Ovary (tissue), 3 donors: ENCODE measurements at regions not wholly inside any gene's neighbourhood (a gene's known extent, or its start where the extent isn't known, plus 50 kb on each side); places are given as distances from the start of the nearest gene placed in this dataset.

Experiments
- POLR2A ChIP-seq: fragments of 450-650 bp; IDR thresholded peaks from one replicate; pipeline ENCODE4 v1.6.1; 2017; ENCODE audit warnings: antibody characterized with exemption, mild to moderate bottlenecking, moderate library complexity
- TF ChIP-seq, protein P1 (sequence below), 3 donors: fragments of 450-650 bp in 2 of 3; fragments of 200-600 bp in 1 of 3; IDR thresholded peaks; one replicate each; pipeline versions ENCODE4 v1.5.1 to v1.8.0; 2016 to 2022; ENCODE audit warnings: antibody characterized with exemption in 3 of 3, mild to moderate bottlenecking in 1 of 3
- donor health status: DM: no; HTN: no; CAD: no.

DNA sequence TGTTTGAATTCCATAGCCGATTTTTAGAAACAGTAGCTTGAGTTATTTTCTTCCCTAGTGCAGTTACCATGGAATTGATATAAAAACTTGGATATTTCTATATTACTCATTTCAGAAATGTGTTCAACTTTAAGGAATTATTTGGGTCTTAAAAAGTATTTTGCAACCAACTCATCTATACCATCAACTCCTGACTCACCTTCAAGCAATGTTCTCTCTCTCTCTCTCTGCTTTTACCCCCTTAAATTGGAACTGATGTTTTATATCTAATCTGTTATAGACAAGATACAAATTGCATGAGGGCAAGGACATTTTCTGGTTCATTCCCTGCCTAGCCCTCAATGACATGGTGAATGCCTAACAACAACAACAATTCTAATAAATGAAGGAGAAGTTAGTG, 214.7 kb upstream of the NRIP1 start:
- TF ChIP-seq, protein P1, sequence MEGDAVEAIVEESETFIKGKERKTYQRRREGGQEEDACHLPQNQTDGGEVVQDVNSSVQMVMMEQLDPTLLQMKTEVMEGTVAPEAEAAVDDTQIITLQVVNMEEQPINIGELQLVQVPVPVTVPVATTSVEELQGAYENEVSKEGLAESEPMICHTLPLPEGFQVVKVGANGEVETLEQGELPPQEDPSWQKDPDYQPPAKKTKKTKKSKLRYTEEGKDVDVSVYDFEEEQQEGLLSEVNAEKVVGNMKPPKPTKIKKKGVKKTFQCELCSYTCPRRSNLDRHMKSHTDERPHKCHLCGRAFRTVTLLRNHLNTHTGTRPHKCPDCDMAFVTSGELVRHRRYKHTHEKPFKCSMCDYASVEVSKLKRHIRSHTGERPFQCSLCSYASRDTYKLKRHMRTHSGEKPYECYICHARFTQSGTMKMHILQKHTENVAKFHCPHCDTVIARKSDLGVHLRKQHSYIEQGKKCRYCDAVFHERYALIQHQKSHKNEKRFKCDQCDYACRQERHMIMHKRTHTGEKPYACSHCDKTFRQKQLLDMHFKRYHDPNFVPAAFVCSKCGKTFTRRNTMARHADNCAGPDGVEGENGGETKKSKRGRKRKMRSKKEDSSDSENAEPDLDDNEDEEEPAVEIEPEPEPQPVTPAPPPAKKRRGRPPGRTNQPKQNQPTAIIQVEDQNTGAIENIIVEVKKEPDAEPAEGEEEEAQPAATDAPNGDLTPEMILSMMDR (IDR thresholded peaks at IDR 0.05) = no peak
- TF ChIP-seq POLR2A = no peak
